Right atrium auricular region (tissue), 2 donors: ENCODE measurements at regions not wholly inside any gene's neighbourhood (a gene's known extent, or its start where the extent isn't known, plus 50 kb on each side); places are given as distances from the start of the nearest gene placed in this dataset.

Source experiments
- DNase-seq: peaks from one replicate; pipeline ENCODE4 v3.0.0-alpha.2; 2019; ENCODE audit warnings: low spot score
- H3K27ac ChIP-seq, 2 donors: fragments of 200-600 bp; sonication (generic); 1 replicate in 1 of 2; 2 replicates in 1 of 2; pipeline ENCODE4 v1.5.1; 2016 to 2019
- H3K27me3 ChIP-seq, 2 donors: fragments of 200-600 bp; sonication (generic); one replicate each; pipeline versions ENCODE4 v1.5.1 to v1.6.0; 2017 to 2019
- H3K36me3 ChIP-seq: fragments of 200-600 bp; sonication (generic); one replicate; pipeline ENCODE4 v1.5.1; 2016
- H3K4me1 ChIP-seq, 2 donors: fragments of 200-600 bp; sonication (generic); one replicate each; pipeline versions ENCODE4 v1.5.1 to v1.6.0; 2017 to 2019
- H3K4me3 ChIP-seq, 2 donors: fragments of 200-600 bp; sonication (generic); 1 replicate in 1 of 2; 2 replicates in 1 of 2; pipeline ENCODE4 v1.5.1; 2017 to 2019; ENCODE audit warnings: mild to moderate bottlenecking in 1 of 2, moderate library complexity in 1 of 2
- H3K9me3 ChIP-seq, 2 donors: fragments of 200-600 bp; sonication (generic); one replicate each; pipeline ENCODE4 v1.5.1; 2019
- TF ChIP-seq, protein P1 (sequence below), 2 donors: fragments of 200-600 bp; sonication (generic); IDR thresholded peaks; one replicate each; pipeline ENCODE4 v1.5.1; 2019; ENCODE audit warnings: antibody characterized with exemption in 2 of 2

GRCh38 chr2:181114021-181114420, 133.6 kb downstream of the UBE2E3 start:
- H3K27me3 ChIP-seq: no peaks in the 10 kb centered on the region
- TF ChIP-seq, protein P1, sequence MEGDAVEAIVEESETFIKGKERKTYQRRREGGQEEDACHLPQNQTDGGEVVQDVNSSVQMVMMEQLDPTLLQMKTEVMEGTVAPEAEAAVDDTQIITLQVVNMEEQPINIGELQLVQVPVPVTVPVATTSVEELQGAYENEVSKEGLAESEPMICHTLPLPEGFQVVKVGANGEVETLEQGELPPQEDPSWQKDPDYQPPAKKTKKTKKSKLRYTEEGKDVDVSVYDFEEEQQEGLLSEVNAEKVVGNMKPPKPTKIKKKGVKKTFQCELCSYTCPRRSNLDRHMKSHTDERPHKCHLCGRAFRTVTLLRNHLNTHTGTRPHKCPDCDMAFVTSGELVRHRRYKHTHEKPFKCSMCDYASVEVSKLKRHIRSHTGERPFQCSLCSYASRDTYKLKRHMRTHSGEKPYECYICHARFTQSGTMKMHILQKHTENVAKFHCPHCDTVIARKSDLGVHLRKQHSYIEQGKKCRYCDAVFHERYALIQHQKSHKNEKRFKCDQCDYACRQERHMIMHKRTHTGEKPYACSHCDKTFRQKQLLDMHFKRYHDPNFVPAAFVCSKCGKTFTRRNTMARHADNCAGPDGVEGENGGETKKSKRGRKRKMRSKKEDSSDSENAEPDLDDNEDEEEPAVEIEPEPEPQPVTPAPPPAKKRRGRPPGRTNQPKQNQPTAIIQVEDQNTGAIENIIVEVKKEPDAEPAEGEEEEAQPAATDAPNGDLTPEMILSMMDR (IDR thresholded peaks at IDR 0.05): no peak
- H3K27ac ChIP-seq: no peak overlapping the region
- H3K4me1 ChIP-seq: no peaks in the 10 kb centered on the region
- no peak overlapping the region for H3K4me3 ChIP-seq
- no peaks in the 10 kb centered on the region for H3K9me3 ChIP-seq
- no peaks in the 10 kb centered on the region for H3K36me3 ChIP-seq
- DNase-seq: no peak

DNA sequence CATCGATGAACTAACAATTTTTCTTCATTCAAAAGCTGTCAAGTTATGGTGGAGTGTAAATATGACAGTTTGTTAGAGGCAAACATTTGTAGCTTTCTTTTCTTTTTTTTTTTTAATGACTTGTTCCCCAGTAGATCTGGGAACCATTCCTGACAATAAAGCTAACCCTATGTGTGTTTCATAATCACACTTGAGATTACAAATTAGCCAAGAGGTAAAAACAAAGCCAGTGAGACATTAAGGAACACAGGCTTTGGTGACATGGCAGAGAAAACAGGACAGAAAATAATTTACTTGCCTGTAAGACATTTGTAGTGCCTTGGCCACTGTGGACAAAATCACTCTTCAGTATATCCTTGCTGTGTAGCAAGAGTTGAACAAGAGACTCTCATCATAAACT, 135.9 kb downstream of the UBE2E3 start:
- Histone ChIP-seq H3K4me3 (no peak overlapping the region), H3K36me3 (no peaks in the 10 kb centered on the region), H3K9me3 (no peaks in the 10 kb centered on the region), H3K4me1 (no peaks in the 10 kb centered on the region), H3K27ac (no peak overlapping the region), H3K27me3 (no peaks in the 10 kb centered on the region)
- DNase-seq: no peak
- TF ChIP-seq, protein P1 (IDR thresholded peaks at IDR 0.05): no peak

GRCh38 chr2:181117206-181117925, 137.0 kb downstream of the UBE2E3 start:
- H3K9me3 ChIP-seq: no peaks in the 10 kb centered on the region
- no peak overlapping the region for H3K4me3 ChIP-seq
- no peaks in the 10 kb centered on the region for H3K36me3 ChIP-seq
- no peaks in the 10 kb centered on the region for H3K4me1 ChIP-seq
- H3K27ac ChIP-seq: no peak overlapping the region
- TF ChIP-seq, protein P1 (IDR thresholded peaks at IDR 0.05): no peak
- H3K27me3 ChIP-seq: no peaks in the 10 kb centered on the region
- DNase-seq: no peak

DNA sequence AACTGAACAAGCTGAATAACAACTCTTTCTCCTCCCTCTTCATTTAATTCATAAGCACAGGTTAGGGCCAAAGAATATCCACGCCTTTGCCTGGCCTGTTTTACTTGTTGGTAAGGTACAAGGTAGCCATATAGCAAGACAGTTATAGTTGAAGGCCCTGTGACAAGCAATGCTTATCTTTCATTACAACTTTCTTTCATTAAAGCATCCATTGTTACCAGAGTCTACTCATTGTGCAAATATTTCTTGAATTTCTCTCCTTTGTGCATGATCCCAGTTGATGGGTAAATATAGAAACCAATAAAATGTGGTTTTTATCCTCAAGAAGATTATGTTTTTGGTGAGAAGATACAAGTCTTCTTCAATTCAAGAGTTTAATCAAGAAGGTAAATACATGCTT, 140.2 kb downstream of the UBE2E3 start:
- no peak for DNase-seq
- H3K4me1 ChIP-seq: no peaks in the 10 kb centered on the region
- no peak overlapping the region for H3K4me3 ChIP-seq
- no peaks in the 10 kb centered on the region for H3K36me3 ChIP-seq
- TF ChIP-seq, protein P1 (IDR thresholded peaks at IDR 0.05): no peak
- H3K9me3 ChIP-seq: no peaks in the 10 kb centered on the region
- H3K27ac ChIP-seq: no peak overlapping the region
- no peaks in the 10 kb centered on the region for H3K27me3 ChIP-seq

DNA sequence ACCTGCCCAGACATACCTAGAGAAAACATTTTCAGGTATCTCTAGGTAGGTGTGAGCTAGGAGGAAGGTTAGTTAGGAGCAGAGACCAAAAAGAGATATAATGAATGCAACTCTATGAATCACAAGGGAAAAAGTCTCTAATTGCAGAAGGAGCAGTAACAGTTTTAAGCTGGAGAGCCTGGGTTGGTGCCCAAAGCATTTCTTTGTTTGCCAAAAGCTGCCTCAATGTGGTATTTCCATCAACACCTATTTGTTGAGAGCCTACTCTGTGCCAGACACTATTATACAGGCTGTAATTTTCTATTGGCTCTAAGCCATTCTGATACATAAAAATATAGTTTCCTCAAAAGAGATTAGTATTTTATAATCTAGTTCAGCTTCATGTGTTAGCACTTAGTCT, 141.6 kb downstream of the UBE2E3 start:
- Histone ChIP-seq H3K9me3 (no peaks in the 10 kb centered on the region), H3K36me3 (no peaks in the 10 kb centered on the region), H3K27ac (no peak overlapping the region), H3K27me3 (no peaks in the 10 kb centered on the region), H3K4me3 (no peak overlapping the region), H3K4me1 (no peaks in the 10 kb centered on the region)
- no peak for DNase-seq
- TF ChIP-seq, protein P1 (IDR thresholded peaks at IDR 0.05): no peak

DNA sequence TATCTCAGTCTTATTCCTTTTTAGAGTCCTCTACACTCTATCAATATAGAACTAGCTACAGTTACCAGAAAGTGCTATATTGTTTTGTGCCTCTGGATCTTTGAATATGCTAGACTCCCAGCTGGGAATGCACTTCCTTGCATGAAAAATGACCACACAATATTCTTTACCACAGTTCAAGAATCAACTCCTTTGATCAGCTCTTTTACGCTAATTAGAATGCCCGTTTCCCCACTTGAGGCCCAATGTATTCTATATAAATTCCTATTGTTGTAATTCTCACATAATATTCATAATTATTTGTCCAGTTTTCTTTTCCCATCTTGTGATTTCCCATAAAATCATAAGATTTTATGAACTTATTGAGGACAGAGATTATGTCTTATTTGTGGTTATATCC, 142.2 kb downstream of the UBE2E3 start:
- Histone ChIP-seq H3K27me3 (no peaks in the 10 kb centered on the region), H3K4me3 (no peak overlapping the region), H3K27ac (no peak overlapping the region), H3K36me3 (no peaks in the 10 kb centered on the region), H3K9me3 (no peaks in the 10 kb centered on the region), H3K4me1 (no peaks in the 10 kb centered on the region)
- DNase-seq: no peak
- TF ChIP-seq, protein P1 (IDR thresholded peaks at IDR 0.05): no peak
